HCT116 (cell line): ENCODE measurements at regions not wholly inside any gene's neighbourhood (a gene's known extent, or its start where the extent isn't known, plus 50 kb on each side); places are given as distances from the start of the nearest gene placed in this dataset.

Experiments used
- ATF3 ChIP-seq: IDR thresholded peaks from 2 replicates; pipeline ENCODE4 v1.6.1; 2012
- CTCF ChIP-seq, 3 experiments: fragments of 200-600 bp in 1 of 3; sonication (generic) in 1 of 3; IDR thresholded peaks in 2 of 3; conservative IDR thresholded peaks in 1 of 3; 2 replicates each; pipeline ENCODE4 v1.5.1; 2012 to 2017; ENCODE audit warnings: low read depth in 2 of 3, low read length in 2 of 3, antibody characterized with exemption in 1 of 3, borderline replicate concordance in 1 of 3, control low read depth in 1 of 3, mild to moderate bottlenecking in 1 of 3, mixed read lengths in 1 of 3, mixed run types in 1 of 3, moderate library complexity in 1 of 3; ENCODE audit not compliant: insufficient read depth in 1 of 3
- EZH2 ChIP-seq: fragments of 200-600 bp; sonication (generic); IDR thresholded peaks from 2 replicates; pipeline ENCODE4 v1.6.1; 2017; ENCODE audit warnings: antibody characterized with exemption, mixed run types
- REST ChIP-seq: IDR thresholded peaks from 2 replicates; pipeline ENCODE4 v1.6.1; 2012; ENCODE audit warnings: low read depth

- TF ChIP-seq EZH2 (no peak), REST (no peak), CTCF (IDR thresholded peaks at IDR 0.05 in 2 of 3, conservative IDR thresholded peaks at IDR 0.05 in 1 of 3; ENCODE audit: borderline replicate concordance in 1 of 3, insufficient read depth in 1 of 3, low read depth in 2 of 3, low read length in 2 of 3) (no peak), ATF3 (no peak)
Observed at GRCh38 chr3:67809370-67809935, 155.0 kb upstream of the SUCLG2 start.
